GM19463 (cell line): ENCODE measurements at regions not wholly inside any gene's neighbourhood (a gene's known extent, or its start where the extent isn't known, plus 50 kb on each side); places are given as distances from the start of the nearest gene placed in this dataset.
"Not testable (repeated sequence)": the region's sequence is repeated elsewhere in the genome, so short reads cannot be mapped to it uniquely, and the experiment has no call there.

Source experiments
- ATAC-seq: cut with Tn5 transposase; IDR thresholded peaks from one replicate; pipeline ENCODE4 v1.9.1; 2021; ENCODE audit warnings: mild to moderate bottlenecking, moderate library complexity; ENCODE audit not compliant: unreplicated experiment

GRCh38 chr6:92337571-92337970 lies 1081.8 kb downstream of the EPHA7 start:
- no peak for ATAC-seq

DNA sequence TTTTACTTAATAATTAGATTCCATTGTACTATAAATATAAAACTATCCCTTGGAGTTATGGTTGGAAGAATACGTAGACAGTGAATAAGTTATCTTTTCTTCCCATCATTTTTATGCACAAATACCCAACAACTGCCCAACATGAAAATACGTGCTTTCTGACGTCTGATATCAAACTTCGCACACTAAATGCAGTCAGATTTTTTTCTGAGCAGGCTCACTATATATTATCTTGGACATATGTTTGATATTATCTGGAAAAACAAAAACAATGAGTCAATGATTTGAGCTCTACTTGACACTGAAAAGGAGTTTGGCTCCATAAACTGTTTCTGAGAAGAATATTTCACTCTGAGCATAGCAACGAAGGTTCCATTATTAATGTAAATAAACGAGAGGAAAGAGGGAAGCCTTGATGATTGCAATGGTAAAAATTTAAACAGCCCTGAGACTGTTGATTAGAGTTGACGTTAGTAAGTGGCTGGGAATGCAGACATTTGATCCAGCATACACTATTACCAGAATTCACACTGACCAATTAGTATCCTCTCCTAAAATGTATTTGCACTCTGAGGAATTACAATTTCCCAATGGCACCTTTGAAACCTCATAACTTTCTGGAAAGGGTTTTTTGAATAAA lies 1090.0 kb downstream of the EPHA7 start:
- no peak for ATAC-seq

- no peak for ATAC-seq
These were observed 1104.0 kb downstream of the EPHA7 start for GRCh38 chr6:92315312-92315711.

DNA sequence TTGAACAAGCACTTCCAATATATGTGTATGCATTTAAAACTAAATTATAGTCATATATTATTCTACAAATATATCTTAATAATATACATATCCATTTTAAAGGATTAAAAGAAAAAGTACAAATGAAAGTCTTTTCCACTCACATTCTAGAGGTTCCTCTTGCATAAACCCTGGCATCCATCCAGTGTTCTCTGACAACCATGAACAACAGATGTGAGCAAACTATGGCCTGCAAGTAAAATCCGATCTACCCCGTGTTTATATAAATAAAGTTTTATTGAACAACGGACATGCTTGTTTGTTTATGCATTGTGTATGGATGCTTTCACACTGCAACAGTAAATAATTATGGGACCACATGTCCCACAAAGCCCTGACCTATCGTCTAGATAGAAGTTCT lies 1122.3 kb downstream of the EPHA7 start:
- ATAC-seq, result no peak

GRCh38 chr6:92292067-92292466 lies 1127.3 kb downstream of the EPHA7 start:
- no peak for ATAC-seq

GRCh38 chr6:92289831-92290230 lies 1129.5 kb downstream of the EPHA7 start:
- ATAC-seq, result no peak

DNA sequence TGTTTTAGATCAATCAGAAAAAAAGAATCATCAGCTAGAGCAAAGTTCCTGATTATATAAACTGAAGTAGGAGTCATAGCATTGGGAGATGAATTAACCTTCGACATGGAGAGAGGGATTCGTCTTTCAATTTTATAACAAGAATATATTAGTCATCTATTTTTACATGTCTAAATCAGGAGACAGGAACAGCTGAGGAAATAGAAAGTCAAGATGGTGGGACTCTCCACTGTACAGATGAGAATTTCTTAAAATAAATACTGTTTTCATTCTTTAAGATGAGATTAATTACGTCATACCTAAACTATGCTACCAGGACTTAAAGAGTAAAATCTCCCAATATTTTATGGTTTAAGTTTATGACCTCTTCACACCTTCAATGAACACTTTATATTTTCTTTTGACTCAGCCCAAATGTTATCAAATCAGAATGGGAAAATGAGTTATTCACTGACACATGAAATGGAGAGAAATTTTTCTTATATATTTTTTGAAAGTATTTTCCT lies 1137.7 kb downstream of the EPHA7 start:
- ATAC-seq, result no peak

- no peak for ATAC-seq
These were observed 1144.2 kb downstream of the EPHA7 start for GRCh38 chr6:92275150-92275549.

- ATAC-seq, result no peak
These were observed 1144.8 kb downstream of the EPHA7 start for GRCh38 chr6:92274588-92274987.

GRCh38 chr6:92273694-92274093 lies 1145.7 kb downstream of the EPHA7 start:
- no peak for ATAC-seq

DNA sequence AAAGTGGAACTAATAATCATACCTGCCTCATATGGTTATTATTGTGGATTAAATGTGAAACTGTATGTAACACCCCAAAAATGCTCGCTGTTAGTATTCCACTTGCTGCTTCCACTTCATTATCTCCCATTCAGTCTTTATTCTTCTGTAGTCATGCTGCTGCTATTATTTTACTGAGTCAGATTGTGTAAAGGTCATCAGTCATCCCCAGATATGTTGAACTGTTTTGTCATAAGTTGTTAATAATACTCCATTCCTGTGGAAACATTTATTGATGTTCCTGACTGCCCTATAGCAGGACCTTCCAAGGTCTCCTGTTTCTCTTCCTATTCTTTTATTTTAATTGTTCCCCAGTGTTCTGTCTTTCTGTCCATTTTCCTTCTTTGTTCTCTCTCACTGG lies 1148.3 kb downstream of the EPHA7 start:
- no peak for ATAC-seq

GRCh38 chr6:92270365-92270764 lies 1149.0 kb downstream of the EPHA7 start:
- no peak for ATAC-seq

DNA sequence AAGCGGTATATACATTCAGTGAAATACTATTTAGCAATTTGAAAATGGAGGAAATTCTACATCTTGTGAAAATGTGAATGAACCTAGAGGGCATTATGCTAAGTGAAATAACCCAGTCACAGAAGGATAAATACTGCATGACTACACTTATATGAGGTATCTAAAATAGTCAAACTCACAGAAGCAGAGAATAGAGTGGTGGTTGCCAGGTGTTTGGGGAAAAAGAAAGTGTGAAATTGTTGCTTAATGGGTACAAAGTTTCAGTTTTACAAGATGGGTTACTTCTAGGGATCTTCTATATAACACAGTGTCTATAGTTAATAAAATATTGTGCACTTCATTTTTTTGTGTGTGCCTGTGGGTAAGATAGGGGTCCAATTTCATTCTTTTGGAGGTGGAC lies 1152.0 kb downstream of the EPHA7 start:
- no peak for ATAC-seq

- no peak for ATAC-seq
These were observed 1155.5 kb downstream of the EPHA7 start for GRCh38 chr6:92263864-92264263.

- no peak for ATAC-seq
These were observed 1160.2 kb downstream of the EPHA7 start for GRCh38 chr6:92259171-92259570.

- ATAC-seq, result no peak
These were observed 1176.0 kb downstream of the EPHA7 start for GRCh38 chr6:92243315-92243714.

- no peak for ATAC-seq
These were observed 1188.1 kb downstream of the EPHA7 start for GRCh38 chr6:92231171-92231701.

- ATAC-seq, result not testable (repeated sequence)
These were observed 1199.4 kb downstream of the EPHA7 start for GRCh38 chr6:92219987-92220386.

- no peak for ATAC-seq
These were observed 1202.6 kb downstream of the EPHA7 start for GRCh38 chr6:92216717-92217116.

GRCh38 chr6:92201618-92202017 lies 1217.7 kb downstream of the EPHA7 start:
- ATAC-seq, result no peak

GRCh38 chr6:92196325-92196724 lies 1223.0 kb downstream of the EPHA7 start:
- no peak for ATAC-seq

DNA sequence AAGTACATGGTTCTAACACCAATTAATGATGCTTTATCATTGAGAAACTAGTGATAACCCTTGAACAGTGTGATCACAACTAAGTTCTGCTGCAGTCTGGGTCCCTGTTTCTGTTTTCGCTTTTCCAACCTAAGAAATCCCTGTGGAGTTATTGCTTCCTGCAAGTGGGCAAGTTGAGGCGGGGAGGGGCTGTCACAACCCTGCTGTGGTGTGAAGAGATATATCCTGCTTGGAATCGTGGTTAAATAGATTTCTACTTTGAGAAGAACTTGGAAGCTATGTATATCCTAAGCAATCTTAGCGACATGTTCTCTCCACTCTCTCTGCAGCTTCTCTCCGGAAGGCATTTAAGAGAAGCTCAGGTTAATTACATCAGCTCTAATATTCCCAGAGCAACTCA lies 1223.6 kb downstream of the EPHA7 start:
- ATAC-seq, result no peak

DNA sequence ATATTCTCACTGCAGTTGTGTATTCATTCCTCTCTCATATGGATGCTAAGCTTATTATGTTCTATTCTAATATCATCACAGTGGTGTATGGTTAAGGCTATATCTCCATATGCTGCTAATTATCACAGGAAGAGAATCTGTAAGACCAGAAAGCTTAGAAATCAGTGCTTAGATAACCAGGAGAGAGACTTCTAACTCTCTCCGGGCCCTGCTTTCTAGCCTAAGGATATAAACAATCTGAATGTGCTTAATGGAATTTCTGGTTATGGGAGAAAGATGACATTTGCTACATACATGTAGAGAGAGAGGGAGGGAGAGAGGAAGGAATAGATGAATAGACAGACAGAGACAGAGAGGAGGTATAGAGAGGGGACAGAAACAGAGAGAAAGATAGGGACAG lies 1231.3 kb downstream of the EPHA7 start:
- ATAC-seq, result no peak
